H1 (cell line): ENCODE measurements at regions not wholly inside any gene's neighbourhood (a gene's known extent, or its start where the extent isn't known, plus 50 kb on each side); places are given as distances from the start of the nearest gene placed in this dataset.

Experiments used
- CTCF ChIA-PET: fragments of 300-600 bp; sonication (Branson Sonifier 250); formaldehyde crosslinking; loops from one replicate; lab custom pipeline; 2021; ENCODE audit not compliant: partially characterized antibody; lab: Charles Lee
- POLR2A ChIA-PET: fragments of 300-600 bp; sonication (Branson Sonifier 250); formaldehyde crosslinking; loops from one replicate; lab custom pipeline; 2021; ENCODE audit warnings: inconsistent platforms; ENCODE audit not compliant: partially characterized antibody; lab: Charles Lee
- DNase-seq, 2 experiments: peaks; one replicate each; pipeline versions ENCODE4 v3.0.0 to v3.0.0-alpha.2; 2010 to 2022; ENCODE audit warnings: low spot score in 2 of 2, low read depth in 1 of 2, mixed read lengths in 1 of 2
- FAIRE-seq: peaks from 2 replicates; lab custom pipeline; 2011; peaks lifted over from hg19 to GRCh38; lab: Jason Lieb, UNC
- H2AFZ ChIP-seq: 2 replicates; pipeline ENCODE4 v1.8.1; 2012; ENCODE audit warnings: low read length, inconsistent platforms
- H2AK5ac ChIP-seq: 2 replicates; pipeline ENCODE4 v1.6.1; 2013; ENCODE audit warnings: low read depth, low read length
- H2BK120ac ChIP-seq: replicated peaks from 2 replicates; pipeline ENCODE3; 2013; ENCODE audit warnings: low read depth, low read length, inconsistent platforms
- H2BK12ac ChIP-seq: 2 replicates; pipeline ENCODE4 v1.6.1; 2013; ENCODE audit warnings: low read depth, low read length
- H2BK15ac ChIP-seq: 2 replicates; pipeline ENCODE4 v1.6.1; 2013; ENCODE audit warnings: low read length
- H2BK20ac ChIP-seq: 2 replicates; pipeline ENCODE4 v1.6.1; 2013; ENCODE audit warnings: low read length
- H2BK5ac ChIP-seq: 2 replicates; pipeline ENCODE4 v1.6.1; 2013; ENCODE audit warnings: low read depth, low read length
- H3K14ac ChIP-seq: 2 replicates; pipeline ENCODE4 v1.6.1; 2013; ENCODE audit warnings: inconsistent platforms; ENCODE audit not compliant: insufficient read length
- H3K18ac ChIP-seq: 2 replicates; pipeline ENCODE4 v1.6.1; 2013; ENCODE audit warnings: low read length; ENCODE audit errors: extremely low read depth
- H3K23ac ChIP-seq: 2 replicates; pipeline ENCODE4 v1.6.1; 2013; ENCODE audit warnings: inconsistent platforms; ENCODE audit not compliant: insufficient read length
- H3K23me2 ChIP-seq: 2 replicates; pipeline ENCODE4 v1.6.1; 2013; ENCODE audit warnings: low read depth, low read length
- H3K27ac ChIP-seq: 2 replicates; pipeline ENCODE4 v1.6.1; 2011; ENCODE audit warnings: low read depth, low read length, inconsistent platforms
- H3K27me3 ChIP-seq, 4 experiments: replicated peaks in 1 of 4; 1 replicate in 1 of 4; 2 replicates in 3 of 4; pipeline versions ENCODE4 v1.6.1 to v1.8.1; 2011 to 2013; ENCODE audit warnings: low read length in 3 of 4, mild to moderate bottlenecking in 3 of 4, inconsistent platforms in 2 of 4, mixed read lengths in 2 of 4, moderate library complexity in 1 of 4; ENCODE audit not compliant: control insufficient read depth in 3 of 4, insufficient read depth in 3 of 4; ENCODE audit errors: extremely low read depth in 1 of 4
- H3K36me3 ChIP-seq, 4 experiments: 2 replicates each; pipeline versions ENCODE4 v1.6.1 to v1.8.1; 2011 to 2013; ENCODE audit warnings: mild to moderate bottlenecking in 4 of 4, low read length in 3 of 4, moderate library complexity in 2 of 4, control low read depth in 1 of 4, inconsistent platforms in 1 of 4; ENCODE audit not compliant: insufficient read depth in 4 of 4, control insufficient read depth in 2 of 4
- H3K4ac ChIP-seq: replicated peaks from 2 replicates; pipeline ENCODE3; 2013; ENCODE audit warnings: low read length, low read depth, mixed read lengths, inconsistent platforms; ENCODE audit not compliant: insufficient read length
- H3K4me1 ChIP-seq, 4 experiments: replicated peaks in 1 of 4; 1 replicate in 1 of 4; 2 replicates in 3 of 4; pipeline versions ENCODE4 v1.6.1 to v1.8.1; 2011 to 2013; ENCODE audit warnings: low read length in 3 of 4, inconsistent platforms in 2 of 4, mixed read lengths in 1 of 4; ENCODE audit not compliant: insufficient read depth in 4 of 4, control insufficient read depth in 3 of 4
- H3K4me2 ChIP-seq, 2 experiments: 2 replicates each; pipeline versions ENCODE4 v1.6.1 to v1.8.1; 2011 to 2013; ENCODE audit warnings: low read depth in 2 of 2, low read length in 2 of 2, control low read depth in 1 of 2, inconsistent platforms in 1 of 2, mild to moderate bottlenecking in 1 of 2; ENCODE audit not compliant: insufficient read depth in 1 of 2
- H3K4me3 ChIP-seq, 4 experiments: fragments of 200-600, 300-600 bp in 1 of 4; sonication (generic), shearing (Covaris generic), sonication (Bioruptor Twin) in 1 of 4; 2 replicates each; pipeline versions ENCODE4 v1.5.1 to v1.8.1; 2011 to 2016; ENCODE audit warnings: low read length in 4 of 4, low read depth in 3 of 4, control low read depth in 2 of 4, inconsistent platforms in 2 of 4, mild to moderate bottlenecking in 2 of 4, mixed read lengths in 1 of 4, moderate library complexity in 1 of 4; ENCODE audit not compliant: insufficient read depth in 2 of 4; ENCODE audit errors: extremely low read depth in 1 of 4
- H3K56ac ChIP-seq: replicated peaks from 2 replicates; pipeline ENCODE3; 2013; ENCODE audit warnings: low read depth, mild to moderate bottlenecking, mixed read lengths, low read length, inconsistent platforms; ENCODE audit not compliant: insufficient read length
- H3K79me1 ChIP-seq: 2 replicates; pipeline ENCODE4 v1.6.1; 2013; ENCODE audit warnings: low read depth, low read length, control low read depth
- H3K79me2 ChIP-seq, 2 experiments: 2 replicates each; pipeline versions ENCODE4 v1.6.1 to v1.8.1; 2012 to 2013; ENCODE audit warnings: low read length in 2 of 2, mild to moderate bottlenecking in 2 of 2, inconsistent platforms in 1 of 2; ENCODE audit not compliant: insufficient read depth in 2 of 2, control insufficient read depth in 1 of 2
- H3K9ac ChIP-seq, 4 experiments: replicated peaks in 1 of 4; 1 replicate in 1 of 4; 2 replicates in 3 of 4; pipeline versions ENCODE4 v1.6.1 to v1.8.1; 2011 to 2013; ENCODE audit warnings: low read depth in 3 of 4, low read length in 3 of 4, control low read depth in 2 of 4, mild to moderate bottlenecking in 2 of 4, moderate library complexity in 2 of 4, inconsistent platforms in 1 of 4; ENCODE audit errors: extremely low read depth in 1 of 4
- H3K9me3 ChIP-seq, 2 experiments: 2 replicates each; pipeline versions ENCODE4 v1.6.1 to v1.8.1; 2012 to 2013; ENCODE audit warnings: mild to moderate bottlenecking in 2 of 2, moderate library complexity in 2 of 2, control low read depth in 1 of 2, inconsistent platforms in 1 of 2, low read depth in 1 of 2, low read length in 1 of 2, mixed read lengths in 1 of 2; ENCODE audit not compliant: insufficient read depth in 2 of 2
- H4K20me1 ChIP-seq, 2 experiments: replicated peaks in 1 of 2; 2 replicates each; pipeline versions ENCODE3 to v1.8.1; 2011 to 2013; ENCODE audit warnings: inconsistent platforms in 2 of 2, low read length in 2 of 2, mild to moderate bottlenecking in 1 of 2; ENCODE audit not compliant: insufficient read depth in 2 of 2, control insufficient read depth in 1 of 2
- H4K5ac ChIP-seq: 2 replicates; pipeline ENCODE4 v1.6.1; 2013; ENCODE audit warnings: low read length, low read depth, mixed read lengths, inconsistent platforms; ENCODE audit not compliant: insufficient read length
- H4K8ac ChIP-seq: 2 replicates; pipeline ENCODE4 v1.8.0; 2013; ENCODE audit warnings: mild to moderate bottlenecking, moderate library complexity, low read length, inconsistent platforms; ENCODE audit not compliant: insufficient read depth; ENCODE audit errors: extremely low read depth
- H4K91ac ChIP-seq: replicated peaks from 2 replicates; pipeline ENCODE3; 2013; ENCODE audit warnings: low read length, mixed read lengths, inconsistent platforms; ENCODE audit not compliant: insufficient read length
- BRCA1 ChIP-seq: IDR thresholded peaks from 2 replicates; pipeline ENCODE4 v1.6.1; 2012; ENCODE audit warnings: low read depth, low read length, improper control_type of control experiment
- CTBP2 ChIP-seq: IDR thresholded peaks from 2 replicates; pipeline ENCODE4 v1.7.0; 2011; ENCODE audit warnings: borderline replicate concordance, mild to moderate bottlenecking, moderate library complexity, mixed read lengths, low read length; ENCODE audit not compliant: insufficient read depth, insufficient read length
- MAFK ChIP-seq: IDR thresholded peaks from 2 replicates; pipeline ENCODE4 v1.6.1; 2012; ENCODE audit warnings: low read depth, mild to moderate bottlenecking, improper control_type of control experiment, low read length
- POLR2A ChIP-seq, 2 experiments: IDR thresholded peaks; 1 replicate in 1 of 2; 2 replicates in 1 of 2; pipeline ENCODE4 v1.6.1; 2011; ENCODE audit warnings: low read depth in 2 of 2, low read length in 2 of 2, mild to moderate bottlenecking in 2 of 2; ENCODE audit errors: control extremely low read depth in 1 of 2
- WGBS, 2 experiments: shearing (Covaris generic) in 1 of 2; methylation state at CpG; one replicate each; pipeline versions ENCODE4 v1.1.6 to v1.1.7; 2013 to 2015; ENCODE audit warnings: low lambda C conversion rate in 2 of 2, mixed read lengths in 2 of 2, inconsistent platforms in 1 of 2, low coverage in 1 of 2, missing lambda C conversion rate in 1 of 2; ENCODE audit not compliant: insufficient replicate concordance in 2 of 2, insufficient coverage in 1 of 2, insufficient read length in 1 of 2; ENCODE audit errors: extremely low coverage in 1 of 2, missing lambda C conversion rate in 1 of 2; 5-methylcytosine and 5-hydroxymethylcytosine counted together

- H3K79me2 ChIP-seq = no peaks in the 10 kb centered on the region
- POLR2A ChIA-PET = no interaction called here
- no peak overlapping the region for H2AK5ac ChIP-seq
- no peak overlapping the region for H3K4me3 ChIP-seq
- no peak overlapping the region for H2BK15ac ChIP-seq
- H3K9me3 ChIP-seq = no peaks in the 10 kb centered on the region
- no peak overlapping the region for H2BK12ac ChIP-seq
- no peaks in the 10 kb centered on the region for H3K23me2 ChIP-seq
- H3K14ac ChIP-seq = no peak overlapping the region
- H3K79me1 ChIP-seq = no peaks in the 10 kb centered on the region
- no peak overlapping the region for H3K23ac ChIP-seq
- no peak overlapping the region for H4K91ac ChIP-seq
- no peak overlapping the region for H4K5ac ChIP-seq
- H4K8ac ChIP-seq = no peak overlapping the region
- 56% methylated on average over 3 of the region's 3 CpGs; no CpG with 5 or more reads in 1 of the 2 experiments for WGBS, 2 experiments
- FAIRE-seq (no peak), DNase-seq (no peak)
- no peak overlapping the region for H2AFZ ChIP-seq
- no peak overlapping the region for H2BK5ac ChIP-seq
- H3K4me2 ChIP-seq = no peak overlapping the region
- no peak overlapping the region for H2BK120ac ChIP-seq
- peaks cover 0 to 5% (median 2%) of the 10 kb centered on the region in 4 experiments; a peak in 3 of 7 replicates for H3K4me1 ChIP-seq
- H3K18ac ChIP-seq = no peak overlapping the region
- no peak overlapping the region for H2BK20ac ChIP-seq
- H3K36me3 ChIP-seq = no peaks in the 10 kb centered on the region
- H3K56ac ChIP-seq = no peak overlapping the region
- no peaks in the 10 kb centered on the region for H3K27me3 ChIP-seq
- H3K9ac ChIP-seq = no peak overlapping the region
- H4K20me1 ChIP-seq = no peaks in the 10 kb centered on the region
- CTCF ChIA-PET = interaction anchor here (1.0 kb wide), 1 partner anchor 324 kb away, joined by 3 read pairs; no protein-coding TSS in a partner anchor
- H3K4ac ChIP-seq = no peak overlapping the region
- H3K27ac ChIP-seq = no peak overlapping the region
- TF ChIP-seq BRCA1 = no peak
- TF ChIP-seq POLR2A (IDR thresholded peaks at IDR 0.05; ENCODE audit: control extremely low read depth in 1 of 2, low read depth in 2 of 2, low read length in 2 of 2) = no peak
- TF ChIP-seq MAFK = no peak
- TF ChIP-seq CTBP2 = no peak
These were observed 405.3 kb downstream of the TLR4 start for GRCh38 chr9:118109542-118109941.
